HG02798 (cell line): ENCODE measurements at regions not wholly inside any gene's neighbourhood (a gene's known extent, or its start where the extent isn't known, plus 50 kb on each side); places are given as distances from the start of the nearest gene placed in this dataset.

ENCODE experiments used
- ATAC-seq: cut with Tn5 transposase; IDR thresholded peaks from one replicate; pipeline ENCODE4 v1.9.1; 2021; ENCODE audit warnings: mild to moderate bottlenecking; ENCODE audit not compliant: unreplicated experiment, poor library complexity

DNA sequence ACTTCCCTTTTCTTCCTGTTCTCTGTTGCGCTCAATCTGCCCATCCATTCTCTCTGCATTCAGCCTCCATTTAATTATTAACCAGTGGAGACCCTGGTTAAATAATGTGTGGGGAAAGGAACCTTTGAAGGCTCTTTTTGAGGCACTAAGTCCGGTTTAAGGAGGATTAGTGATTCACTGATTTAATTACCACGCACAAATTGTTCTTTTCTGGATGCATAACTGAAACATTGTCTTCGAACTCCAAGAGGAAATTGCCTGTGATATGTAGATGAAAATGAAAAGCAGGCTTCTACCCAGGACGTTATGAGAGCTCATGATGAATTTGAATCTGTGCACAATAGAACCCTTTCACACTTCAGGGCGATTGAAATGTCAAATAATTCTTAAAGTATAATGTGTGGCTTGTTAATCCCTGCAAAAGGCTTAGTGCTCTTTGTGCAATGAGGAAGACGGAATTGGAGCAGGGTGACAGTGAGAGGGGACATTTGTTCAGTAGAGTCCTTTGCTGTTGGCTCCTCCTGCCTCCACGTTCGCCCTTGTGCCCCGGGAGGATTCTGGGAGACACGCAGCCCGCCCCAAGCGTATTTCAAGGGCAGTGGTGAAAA lies 51.1 kb upstream of the ZNF236 start:
- ATAC-seq = no peak

- no peak for ATAC-seq
Observed at GRCh38 chr18:76767954-76768353, 54.4 kb upstream of the ZNF236 start.

GRCh38 chr18:76766429-76766828 lies 55.9 kb upstream of the ZNF236 start:
- ATAC-seq = no peak

GRCh38 chr18:76765649-76766048 lies 56.7 kb upstream of the ZNF236 start:
- no peak for ATAC-seq

GRCh38 chr18:76764291-76764901 lies 58.0 kb upstream of the ZNF236 start:
- no peak for ATAC-seq

GRCh38 chr18:76759056-76759455 lies 63.3 kb upstream of the ZNF236 start:
- ATAC-seq = no peak

DNA sequence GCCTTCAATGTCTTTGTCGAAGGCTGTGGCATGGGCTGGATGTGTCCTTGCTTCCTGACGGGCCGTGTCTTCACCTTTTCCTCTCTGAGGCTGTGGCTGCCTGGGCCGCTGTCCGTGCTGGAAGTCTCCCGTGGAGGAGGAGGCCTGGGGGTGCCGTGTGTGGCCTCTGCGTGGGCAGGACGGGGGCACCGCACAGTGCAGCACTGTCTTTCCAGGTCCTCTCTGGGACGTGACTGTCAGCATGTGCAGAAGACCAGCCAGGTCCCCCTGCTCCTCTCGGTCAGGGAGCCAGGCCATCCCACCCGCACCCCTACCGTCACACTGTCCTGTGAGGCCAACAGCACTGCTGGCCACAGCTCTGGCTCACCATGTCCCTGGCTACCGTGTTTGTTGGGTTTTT lies 64.4 kb upstream of the ZNF236 start:
- ATAC-seq = no peak

GRCh38 chr18:76757335-76757734 lies 65.0 kb upstream of the ZNF236 start:
- ATAC-seq = no peak

DNA sequence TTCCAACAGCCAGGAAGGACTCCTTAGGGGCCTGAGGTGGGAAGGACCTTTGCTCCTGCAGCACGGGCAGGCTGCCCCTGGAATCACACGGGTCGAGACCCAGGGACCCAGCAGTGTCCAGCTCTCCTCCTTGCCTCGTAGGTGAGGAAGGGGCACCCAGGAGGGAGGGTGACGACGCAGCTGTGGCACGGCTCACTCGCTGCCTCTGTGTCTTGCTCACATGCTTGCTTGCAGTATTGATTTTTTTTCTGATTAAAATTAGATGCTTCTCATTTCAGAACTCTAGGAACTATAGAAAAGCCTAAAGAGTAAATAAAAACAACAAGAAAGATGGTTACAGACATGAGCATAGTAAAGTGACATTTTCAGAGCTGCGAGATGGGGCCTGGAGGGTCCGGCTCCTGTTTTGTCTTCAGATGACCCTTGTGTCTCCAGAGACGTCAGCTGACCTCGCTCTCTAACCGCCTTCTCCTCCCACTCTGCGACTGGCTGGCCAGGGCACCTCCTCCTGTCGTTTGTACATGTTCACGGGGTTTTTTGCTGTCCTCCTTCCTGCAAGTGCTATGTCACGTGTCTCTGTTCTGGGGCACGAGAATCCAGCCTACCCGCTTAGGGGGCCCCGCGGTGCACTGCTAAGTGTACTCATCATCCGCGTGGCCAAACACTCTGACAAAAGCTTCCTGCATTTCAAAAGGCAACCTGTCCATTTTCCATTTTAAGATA lies 65.7 kb upstream of the ZNF236 start:
- ATAC-seq = no peak

GRCh38 chr18:76754351-76754750 lies 68.0 kb upstream of the ZNF236 start:
- ATAC-seq = no peak

DNA sequence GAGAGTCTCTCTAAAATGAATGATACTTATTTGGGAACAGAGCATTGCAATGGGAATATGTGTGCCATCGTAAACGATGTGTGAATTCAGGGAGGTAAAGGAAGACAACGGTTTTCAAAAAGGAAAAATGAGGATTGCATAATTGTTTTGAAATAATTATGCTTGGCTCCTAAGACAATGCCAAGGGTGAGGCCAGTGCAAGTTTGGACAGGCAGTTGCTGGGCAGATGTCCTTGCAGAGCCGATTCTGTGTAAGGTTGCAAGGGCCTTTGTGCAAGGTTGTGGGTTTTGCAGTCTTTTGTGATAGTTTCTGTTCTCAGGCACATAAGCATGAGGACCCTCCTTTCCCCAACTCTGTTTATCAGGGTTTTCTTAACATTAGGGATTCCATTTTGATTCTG lies 70.0 kb upstream of the ZNF236 start:
- no peak for ATAC-seq

GRCh38 chr18:76750917-76751890 lies 71.2 kb upstream of the ZNF236 start:
- no peak for ATAC-seq

DNA sequence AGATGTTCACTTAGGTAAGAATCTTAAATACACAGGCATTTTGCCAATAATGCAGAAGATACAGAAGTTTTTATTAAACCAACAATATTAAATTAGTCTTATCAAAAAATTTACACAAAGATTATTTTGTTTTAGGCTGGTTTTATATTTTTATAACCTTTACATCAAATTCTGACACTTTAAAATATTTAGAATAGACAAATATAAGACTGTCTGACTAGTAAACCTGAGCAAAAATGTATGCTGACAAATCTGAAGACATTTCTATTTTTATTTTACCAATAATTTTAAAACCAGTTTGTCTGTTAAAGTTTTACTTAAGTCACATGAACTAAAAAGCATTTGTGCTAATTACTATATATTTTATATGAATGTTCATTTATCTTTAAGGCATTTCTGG lies 72.1 kb upstream of the ZNF236 start:
- ATAC-seq = no peak

- ATAC-seq = no peak
Observed at GRCh38 chr18:76747676-76748075, 74.7 kb upstream of the ZNF236 start.

GRCh38 chr18:76741346-76741745 lies 81.0 kb upstream of the ZNF236 start:
- no peak for ATAC-seq

DNA sequence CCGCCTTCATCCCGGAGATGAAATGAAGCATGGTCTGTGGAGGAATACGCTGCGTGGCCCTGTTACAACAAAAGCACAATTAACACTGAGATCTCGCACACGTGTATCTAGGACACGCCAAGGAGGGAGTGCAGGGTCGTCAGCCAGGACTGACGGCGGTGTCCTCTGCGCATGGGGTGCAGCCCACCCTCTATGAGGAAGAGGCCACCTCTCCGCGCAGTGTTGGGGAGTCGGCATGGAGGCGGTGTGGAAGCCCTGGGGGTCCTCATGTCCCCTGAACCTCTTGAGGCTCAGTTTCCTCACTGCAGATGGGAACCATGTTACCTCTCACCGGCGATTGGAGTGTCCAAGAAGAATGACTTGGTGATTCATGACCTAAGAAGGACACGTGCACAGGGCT lies 86.0 kb upstream of the ZNF236 start:
- no peak for ATAC-seq

DNA sequence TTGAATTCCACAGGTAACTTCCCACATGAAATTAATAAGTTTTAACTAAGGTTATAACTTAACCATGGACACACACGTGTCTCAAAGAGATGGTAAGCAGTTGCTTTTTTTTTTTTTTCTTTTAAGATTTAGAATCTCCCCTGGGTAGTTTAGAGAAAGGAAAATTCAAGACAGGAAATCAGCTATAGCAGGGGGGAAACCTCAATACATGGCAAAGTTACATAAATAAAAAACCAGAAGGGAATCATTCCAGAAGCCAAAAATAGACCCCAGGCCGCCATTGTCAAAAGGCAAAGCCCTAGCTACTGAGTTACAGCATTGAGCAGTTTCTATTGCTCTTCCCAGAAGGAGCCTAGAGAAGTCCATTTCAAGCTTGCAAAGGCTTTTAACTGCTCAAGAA lies 91.5 kb upstream of the ZNF236 start:
- ATAC-seq = no peak

GRCh38 chr18:76727589-76727988 lies 94.8 kb upstream of the ZNF236 start:
- ATAC-seq = no peak

DNA sequence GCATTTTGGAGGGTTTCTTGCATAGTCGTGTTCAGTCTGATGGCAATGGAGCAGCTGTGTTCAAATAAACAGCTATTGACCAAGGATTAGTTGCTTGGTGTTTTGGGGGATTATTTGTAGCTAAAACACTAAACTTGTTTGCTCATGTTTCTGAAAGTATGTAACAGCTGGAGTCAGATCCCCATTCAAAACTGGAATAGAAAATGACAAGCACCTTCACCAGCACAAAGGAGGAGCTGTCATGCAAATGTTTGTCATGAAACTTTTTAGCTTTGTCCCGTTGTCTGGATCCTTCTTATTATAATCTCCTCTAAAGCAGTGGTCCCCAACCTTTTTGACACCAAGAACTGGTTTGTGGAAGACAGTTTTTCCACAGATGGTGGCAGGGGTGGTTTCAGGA lies 96.9 kb upstream of the ZNF236 start:
- ATAC-seq = no peak

DNA sequence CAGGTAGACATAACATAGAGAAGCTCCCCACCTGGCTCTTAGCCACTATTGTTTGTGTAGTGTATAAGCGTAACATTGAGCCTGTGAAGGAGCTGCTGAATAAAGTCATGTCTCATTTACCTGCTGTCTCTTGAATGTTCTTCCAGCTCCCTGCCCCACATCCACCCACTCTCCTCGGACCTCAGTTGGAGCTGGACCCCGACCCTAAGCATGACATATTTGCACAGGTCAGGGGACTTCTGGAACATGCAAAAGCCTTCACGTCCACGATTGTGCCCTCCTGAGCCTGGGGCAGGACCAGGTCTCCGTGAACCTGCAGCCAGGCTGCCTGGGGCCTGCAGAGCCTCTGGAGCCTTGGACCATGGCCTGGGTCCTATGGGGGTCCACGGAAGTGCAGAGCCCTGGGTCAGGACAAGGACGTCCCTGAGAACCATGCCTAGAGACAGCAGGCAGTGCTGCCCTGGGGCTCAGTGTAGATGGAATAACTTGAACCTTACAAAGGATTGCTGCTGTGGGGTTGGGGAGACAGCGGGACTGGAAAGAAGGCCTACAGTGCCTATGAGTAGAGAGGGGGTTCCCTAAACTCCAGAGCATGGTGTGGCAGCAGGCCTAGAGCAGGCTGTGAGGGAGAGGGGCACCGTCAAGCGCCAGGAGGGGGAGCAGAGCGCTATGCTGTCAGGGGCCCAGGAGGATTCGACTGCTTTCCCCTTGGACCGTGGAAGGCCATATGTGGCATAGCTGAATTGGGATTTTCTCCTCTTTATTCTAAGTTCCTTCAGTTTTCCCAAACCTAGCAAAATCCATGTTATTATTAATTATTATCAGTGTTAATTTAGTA lies 99.9 kb upstream of the ZNF236 start:
- no peak for ATAC-seq
